Smooth muscle cell (in vitro differentiated cells): ENCODE measurements at regions not wholly inside any gene's neighbourhood (a gene's known extent, or its start where the extent isn't known, plus 50 kb on each side); places are given as distances from the start of the nearest gene placed in this dataset.

Experiments
- DNase-seq: peaks from one replicate; lab custom pipeline; 2025; ENCODE audit not compliant: unreplicated experiment; lab: John Stamatoyannopoulos, UW
- H2AFZ ChIP-seq: fragments of 200-600 bp; sonication (generic); 2 replicates; pipeline ENCODE4 v1.6.0; 2016; ENCODE audit warnings: antibody characterized with exemption, low read depth, mild to moderate bottlenecking
- H3F3A ChIP-seq: fragments of 200-600 bp; sonication (generic); 2 replicates; pipeline ENCODE4 v1.6.0; 2017; ENCODE audit warnings: antibody characterized with exemption, low read depth
- H3K27ac ChIP-seq: fragments of 200-600 bp; sonication (generic); 2 replicates; pipeline ENCODE4 v1.5.1; 2016; ENCODE audit warnings: low read depth, mild to moderate bottlenecking
- H3K27me3 ChIP-seq: fragments of 200-600 bp; sonication (generic); 2 replicates; pipeline ENCODE4 v1.6.1; 2016; ENCODE audit warnings: low read depth, mild to moderate bottlenecking
- H3K36me3 ChIP-seq: fragments of 200-600 bp; sonication (generic); 2 replicates; pipeline ENCODE4 v1.5.1; 2016; ENCODE audit warnings: low read depth
- H3K4me1 ChIP-seq: fragments of 200-600 bp; sonication (generic); 2 replicates; pipeline ENCODE4 v1.5.1; 2016; ENCODE audit warnings: low read depth
- H3K4me2 ChIP-seq: fragments of 200-600 bp; sonication (generic); 2 replicates; pipeline ENCODE4 v1.6.0; 2016; ENCODE audit warnings: mild to moderate bottlenecking
- H3K4me3 ChIP-seq: fragments of 200-600 bp; sonication (generic); 2 replicates; pipeline ENCODE4 v1.5.1; 2016; ENCODE audit warnings: mild to moderate bottlenecking
- H3K79me2 ChIP-seq: fragments of 200-600 bp; sonication (generic); 2 replicates; pipeline ENCODE4 v1.6.0; 2016; ENCODE audit warnings: low read depth, mild to moderate bottlenecking
- H3K9ac ChIP-seq: fragments of 200-600 bp; sonication (generic); 2 replicates; pipeline ENCODE4 v1.6.0; 2016; ENCODE audit warnings: low read depth
- H3K9me3 ChIP-seq: fragments of 200-600 bp; sonication (generic); replicated peaks from 2 replicates; pipeline ENCODE4 v1.5.1; 2016; ENCODE audit warnings: low read depth
- H4K20me1 ChIP-seq: fragments of 200-600 bp; sonication (generic); 2 replicates; pipeline ENCODE4 v1.6.0; 2016; ENCODE audit warnings: low read depth
- WGBS: methylation state at CpG from one replicate; pipeline ENCODE4 v1.1.7; 2016; ENCODE audit warnings: low lambda C conversion rate; 5-methylcytosine and 5-hydroxymethylcytosine counted together
- TF ChIP-seq, protein P1 (sequence below): fragments of 200-600 bp; sonication (generic); IDR thresholded peaks from 2 replicates; pipeline ENCODE4 v1.5.1; 2017; ENCODE audit warnings: borderline replicate concordance, mild to moderate bottlenecking, antibody characterized with exemption; ENCODE audit not compliant: insufficient read depth, poor library complexity, severe bottlenecking

DNA sequence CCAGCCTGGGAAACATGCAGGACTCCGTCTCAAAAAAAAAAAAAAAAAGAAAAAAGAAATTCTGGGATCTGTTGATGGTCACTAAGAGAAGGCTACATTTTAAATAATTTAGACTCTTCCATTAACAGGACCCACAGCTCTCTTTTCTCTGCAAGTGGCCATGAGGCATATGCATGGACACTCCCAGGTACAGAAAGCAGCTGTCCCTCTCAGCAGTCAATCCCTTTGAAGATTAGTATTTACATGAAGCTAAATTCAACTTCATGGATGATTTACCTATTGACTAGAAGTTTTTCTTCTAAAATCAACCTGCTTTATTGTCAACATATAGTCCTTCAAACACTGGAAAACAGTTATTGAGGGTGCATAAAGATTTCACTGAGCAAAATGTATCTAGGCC, 139.9 kb downstream of the CPEB2 start:
- no peaks in the 10 kb centered on the region for H3K4me1 ChIP-seq
- no peak overlapping the region for H3K27ac ChIP-seq
- H3K79me2 ChIP-seq = no peaks in the 10 kb centered on the region
- no peaks in the 10 kb centered on the region for H3K27me3 ChIP-seq
- 100% methylated on average over 1 of the region's 1 CpG for WGBS
- no peak overlapping the region for H3K4me2 ChIP-seq
- H3K36me3 ChIP-seq = no peaks in the 10 kb centered on the region
- TF ChIP-seq, protein P1, sequence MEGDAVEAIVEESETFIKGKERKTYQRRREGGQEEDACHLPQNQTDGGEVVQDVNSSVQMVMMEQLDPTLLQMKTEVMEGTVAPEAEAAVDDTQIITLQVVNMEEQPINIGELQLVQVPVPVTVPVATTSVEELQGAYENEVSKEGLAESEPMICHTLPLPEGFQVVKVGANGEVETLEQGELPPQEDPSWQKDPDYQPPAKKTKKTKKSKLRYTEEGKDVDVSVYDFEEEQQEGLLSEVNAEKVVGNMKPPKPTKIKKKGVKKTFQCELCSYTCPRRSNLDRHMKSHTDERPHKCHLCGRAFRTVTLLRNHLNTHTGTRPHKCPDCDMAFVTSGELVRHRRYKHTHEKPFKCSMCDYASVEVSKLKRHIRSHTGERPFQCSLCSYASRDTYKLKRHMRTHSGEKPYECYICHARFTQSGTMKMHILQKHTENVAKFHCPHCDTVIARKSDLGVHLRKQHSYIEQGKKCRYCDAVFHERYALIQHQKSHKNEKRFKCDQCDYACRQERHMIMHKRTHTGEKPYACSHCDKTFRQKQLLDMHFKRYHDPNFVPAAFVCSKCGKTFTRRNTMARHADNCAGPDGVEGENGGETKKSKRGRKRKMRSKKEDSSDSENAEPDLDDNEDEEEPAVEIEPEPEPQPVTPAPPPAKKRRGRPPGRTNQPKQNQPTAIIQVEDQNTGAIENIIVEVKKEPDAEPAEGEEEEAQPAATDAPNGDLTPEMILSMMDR = no peak
- H3K9ac ChIP-seq = no peak overlapping the region
- H3K9me3 ChIP-seq = no peaks in the 10 kb centered on the region
- no peaks in the 10 kb centered on the region for H4K20me1 ChIP-seq
- H3F3A ChIP-seq = no peaks in the 10 kb centered on the region
- no peak for DNase-seq
- no peak overlapping the region for H3K4me3 ChIP-seq
- H2AFZ ChIP-seq = no peak overlapping the region

- Histone ChIP-seq H3K27ac (no peak overlapping the region), H3K4me2 (no peak overlapping the region), H3K9me3 (no peaks in the 10 kb centered on the region), H4K20me1 (no peaks in the 10 kb centered on the region), H3F3A (no peaks in the 10 kb centered on the region), H3K27me3 (no peaks in the 10 kb centered on the region), H3K9ac (no peak overlapping the region), H3K79me2 (no peaks in the 10 kb centered on the region), H2AFZ (no peak overlapping the region), H3K36me3 (no peaks in the 10 kb centered on the region), H3K4me3 (no peak overlapping the region), H3K4me1 (peaks cover 3% of the 10 kb centered on the region)
- no peak for DNase-seq
- TF ChIP-seq, protein P1 = no peak
- 96% methylated on average over 2 of the region's 2 CpGs for WGBS
Observed at GRCh38 chr4:15143551-15143950, 141.3 kb downstream of the CPEB2 start.

DNA sequence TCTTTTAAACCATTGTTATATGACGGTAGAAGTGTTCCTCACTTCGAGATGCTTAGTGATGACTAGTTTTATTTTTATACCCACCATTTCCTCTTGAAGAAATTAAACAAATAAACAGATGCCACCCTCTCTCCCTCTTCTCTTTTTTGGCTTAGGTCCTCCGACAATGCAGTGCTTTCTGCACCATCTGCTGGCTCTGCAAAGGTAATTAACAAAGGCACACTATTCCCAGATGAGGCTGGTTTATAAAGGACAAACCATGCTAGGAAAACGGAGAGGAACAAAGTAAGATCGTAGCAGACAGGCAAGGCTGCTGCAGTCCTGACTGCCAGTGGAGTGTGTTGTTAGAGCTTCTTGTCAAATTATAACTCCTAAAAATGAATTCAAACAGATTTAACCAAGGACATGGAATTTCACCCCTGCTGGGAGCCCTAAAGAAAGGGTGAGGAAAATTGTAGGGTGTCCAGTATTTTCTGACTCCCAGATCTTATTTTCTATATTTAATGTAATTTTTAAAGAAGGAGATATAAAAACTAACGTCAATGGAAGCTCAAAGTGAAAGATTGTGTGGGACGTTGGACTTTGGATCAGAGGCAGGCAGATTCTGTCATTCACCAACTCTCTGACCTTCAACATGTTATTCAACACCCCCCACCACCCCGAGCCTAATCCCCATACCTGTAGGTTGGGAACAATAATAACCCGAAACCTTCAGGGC, 142.1 kb downstream of the CPEB2 start:
- TF ChIP-seq, protein P1 = no peak
- WGBS = 90% methylated on average over 9 of the region's 9 CpGs
- Histone ChIP-seq H3K4me1 (peaks cover 12% of the 10 kb centered on the region), H2AFZ (no peak overlapping the region), H3K4me3 (no peak overlapping the region), H3K9ac (no peak overlapping the region), H3F3A (peaks cover 4% of the 10 kb centered on the region), H3K79me2 (no peaks in the 10 kb centered on the region), H3K9me3 (no peaks in the 10 kb centered on the region), H3K36me3 (no peaks in the 10 kb centered on the region), H3K27ac (no peak overlapping the region), H3K4me2 (no peak overlapping the region), H3K27me3 (no peaks in the 10 kb centered on the region), H4K20me1 (no peaks in the 10 kb centered on the region)
- DNase-seq = no peak

- Histone ChIP-seq H3K4me1 (peaks cover 17% of the 10 kb centered on the region), H3K27ac (no peak overlapping the region), H3K36me3 (no peaks in the 10 kb centered on the region), H3K9ac (no peak overlapping the region), H3K27me3 (no peaks in the 10 kb centered on the region), H4K20me1 (no peaks in the 10 kb centered on the region), H3K9me3 (no peaks in the 10 kb centered on the region), H3K4me2 (no peak overlapping the region), H3F3A (peaks cover 4% of the 10 kb centered on the region), H3K79me2 (no peaks in the 10 kb centered on the region), H2AFZ (no peak overlapping the region), H3K4me3 (no peak overlapping the region)
- WGBS = 95% methylated on average over 7 of the region's 7 CpGs
- TF ChIP-seq, protein P1 = no peak
- no peak for DNase-seq
Observed at GRCh38 chr4:15144967-15145295, 142.7 kb downstream of the CPEB2 start.
